ENCODE measurements at regions not wholly inside any gene's neighbourhood (a gene's known extent, or its start where the extent isn't known, plus 50 kb on each side); places are given as distances from the start of the nearest gene placed in this dataset.
"Not testable (repeated sequence)": the region's sequence is repeated elsewhere in the genome, so short reads cannot be mapped to it uniquely, and the experiment has no call there.

DNA sequence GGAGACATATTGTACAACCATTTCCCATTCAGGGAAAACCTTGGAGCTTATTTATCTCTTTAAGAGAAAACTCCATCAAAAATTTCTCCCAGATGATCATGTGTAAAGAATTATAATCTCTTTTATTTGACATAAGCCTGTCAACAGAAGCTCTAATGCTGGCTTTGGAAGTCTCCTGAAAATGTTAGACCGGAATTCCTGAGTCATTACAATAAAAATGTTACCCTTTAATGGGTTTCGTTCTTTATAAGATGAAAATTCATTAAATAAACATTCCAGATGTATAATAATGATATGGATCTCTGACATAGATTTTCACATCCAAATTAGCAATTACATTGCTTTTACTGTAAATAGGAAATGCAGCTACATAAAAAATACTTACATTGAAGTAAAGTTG, 1036.4 kb downstream of the EFNA5 start:
- Histone ChIP-seq H3K9me2 (ENCODE audit: low read depth, low read length) (no peaks in the 10 kb centered on the region), H3K9me3 (ENCODE audit: low read length) (no peaks in the 10 kb centered on the region), H3K4me3 (ENCODE audit: low read depth, low read length, poor library complexity, severe bottlenecking) (no peak overlapping the region), H3K9ac (ENCODE audit: low read length) (no peak overlapping the region), H3K27me3 (ENCODE audit: insufficient read depth, low read length) (no peaks in the 10 kb centered on the region), H3K4me1 (ENCODE audit: insufficient read depth, low read length, severe bottlenecking) (no peaks in the 10 kb centered on the region), H3F3A (ENCODE audit: insufficient read depth, low read length) (no peaks in the 10 kb centered on the region), H3K27ac (ENCODE audit: low read depth, low read length, poor library complexity, severe bottlenecking) (no peak overlapping the region), H2AFZ (ENCODE audit: low read length) (no peak overlapping the region), H3K4me2 (ENCODE audit: low read length) (no peak overlapping the region), H3K79me2 (ENCODE audit: insufficient read depth, low read length) (no peaks in the 10 kb centered on the region), H3K36me3 (ENCODE audit: insufficient read depth, low read length) (no peaks in the 10 kb centered on the region), H4K20me1 (ENCODE audit: insufficient read depth, low read length) (no peaks in the 10 kb centered on the region)
- TF ChIP-seq EZH2 (IDR thresholded peaks at IDR 0.05; ENCODE audit: borderline replicate concordance, low read length): no peak
- TF ChIP-seq, protein P1, sequence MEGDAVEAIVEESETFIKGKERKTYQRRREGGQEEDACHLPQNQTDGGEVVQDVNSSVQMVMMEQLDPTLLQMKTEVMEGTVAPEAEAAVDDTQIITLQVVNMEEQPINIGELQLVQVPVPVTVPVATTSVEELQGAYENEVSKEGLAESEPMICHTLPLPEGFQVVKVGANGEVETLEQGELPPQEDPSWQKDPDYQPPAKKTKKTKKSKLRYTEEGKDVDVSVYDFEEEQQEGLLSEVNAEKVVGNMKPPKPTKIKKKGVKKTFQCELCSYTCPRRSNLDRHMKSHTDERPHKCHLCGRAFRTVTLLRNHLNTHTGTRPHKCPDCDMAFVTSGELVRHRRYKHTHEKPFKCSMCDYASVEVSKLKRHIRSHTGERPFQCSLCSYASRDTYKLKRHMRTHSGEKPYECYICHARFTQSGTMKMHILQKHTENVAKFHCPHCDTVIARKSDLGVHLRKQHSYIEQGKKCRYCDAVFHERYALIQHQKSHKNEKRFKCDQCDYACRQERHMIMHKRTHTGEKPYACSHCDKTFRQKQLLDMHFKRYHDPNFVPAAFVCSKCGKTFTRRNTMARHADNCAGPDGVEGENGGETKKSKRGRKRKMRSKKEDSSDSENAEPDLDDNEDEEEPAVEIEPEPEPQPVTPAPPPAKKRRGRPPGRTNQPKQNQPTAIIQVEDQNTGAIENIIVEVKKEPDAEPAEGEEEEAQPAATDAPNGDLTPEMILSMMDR (IDR thresholded peaks at IDR 0.05; ENCODE audit: low read length): no peak

DNA sequence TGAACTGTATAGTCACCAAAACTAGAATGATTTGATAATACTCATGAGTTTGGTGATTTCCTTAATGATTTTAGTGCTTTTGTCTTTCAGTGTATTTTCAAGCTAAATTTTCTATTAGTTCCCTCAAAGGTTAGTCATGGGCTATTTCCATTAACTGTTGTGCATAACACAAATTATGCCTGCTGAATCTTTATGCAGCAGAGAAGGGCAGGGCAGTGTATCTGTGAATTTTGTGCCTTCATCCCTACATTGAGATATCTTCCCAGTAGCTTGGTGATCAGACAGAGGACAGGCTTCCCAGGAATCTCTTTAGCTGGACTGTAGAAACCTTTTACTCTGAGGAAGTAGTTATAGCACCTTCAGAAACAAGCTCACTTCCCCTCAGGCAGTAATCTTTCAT, 1036.9 kb downstream of the EFNA5 start:
- no peaks in the 10 kb centered on the region for H3K9me2 ChIP-seq (ENCODE audit: low read depth, low read length)
- no peaks in the 10 kb centered on the region for H4K20me1 ChIP-seq (ENCODE audit: insufficient read depth, low read length)
- H3K9me3 ChIP-seq (ENCODE audit: low read length): no peaks in the 10 kb centered on the region
- TF ChIP-seq, protein P1 (IDR thresholded peaks at IDR 0.05; ENCODE audit: low read length): no peak
- no peak for TF ChIP-seq EZH2 (IDR thresholded peaks at IDR 0.05; ENCODE audit: borderline replicate concordance, low read length)
- no peak overlapping the region for H2AFZ ChIP-seq (ENCODE audit: low read length)
- no peaks in the 10 kb centered on the region for H3K79me2 ChIP-seq (ENCODE audit: insufficient read depth, low read length)
- no peak overlapping the region for H3K4me2 ChIP-seq (ENCODE audit: low read length)
- no peak overlapping the region for H3K27ac ChIP-seq (ENCODE audit: low read depth, low read length, poor library complexity, severe bottlenecking)
- H3K4me3 ChIP-seq (ENCODE audit: low read depth, low read length, poor library complexity, severe bottlenecking): no peak overlapping the region
- no peaks in the 10 kb centered on the region for H3K27me3 ChIP-seq (ENCODE audit: insufficient read depth, low read length)
- no peak overlapping the region for H3K9ac ChIP-seq (ENCODE audit: low read length)
- H3F3A ChIP-seq (ENCODE audit: insufficient read depth, low read length): no peaks in the 10 kb centered on the region
- H3K36me3 ChIP-seq (ENCODE audit: insufficient read depth, low read length): no peaks in the 10 kb centered on the region
- H3K4me1 ChIP-seq (ENCODE audit: insufficient read depth, low read length, severe bottlenecking): no peaks in the 10 kb centered on the region

DNA sequence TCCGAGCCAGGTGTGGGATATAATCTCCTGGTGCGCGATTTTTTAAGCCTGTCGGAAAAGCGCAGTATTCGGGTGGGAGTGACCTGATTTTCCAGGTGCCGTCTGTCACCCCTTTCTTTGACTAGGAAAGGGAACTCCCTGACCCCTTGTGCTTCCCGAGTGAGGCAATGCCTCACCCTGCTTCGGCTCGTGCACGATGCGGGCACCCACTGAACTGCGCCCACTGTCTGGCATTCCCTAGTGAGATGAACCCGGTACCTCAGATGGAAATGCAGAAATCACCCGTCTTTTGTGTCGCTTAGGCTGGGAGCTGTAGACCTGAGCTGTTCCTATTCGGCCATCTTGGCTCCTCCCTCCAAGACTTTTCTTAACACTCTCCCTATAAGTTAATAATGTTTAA, 1042.3 kb downstream of the EFNA5 start:
- H3F3A ChIP-seq (ENCODE audit: insufficient read depth, low read length); H3K4me1 ChIP-seq (ENCODE audit: insufficient read depth, low read length, severe bottlenecking); H3K27ac ChIP-seq (ENCODE audit: low read depth, low read length, poor library complexity, severe bottlenecking); H4K20me1 ChIP-seq (ENCODE audit: insufficient read depth, low read length); H3K9me3 ChIP-seq (ENCODE audit: low read length); H3K27me3 ChIP-seq (ENCODE audit: insufficient read depth, low read length); H3K79me2 ChIP-seq (ENCODE audit: insufficient read depth, low read length); H3K36me3 ChIP-seq (ENCODE audit: insufficient read depth, low read length); H3K9ac ChIP-seq (ENCODE audit: low read length); H3K4me3 ChIP-seq (ENCODE audit: low read depth, low read length, poor library complexity, severe bottlenecking); H3K4me2 ChIP-seq (ENCODE audit: low read length); H2AFZ ChIP-seq (ENCODE audit: low read length); H3K9me2 ChIP-seq (ENCODE audit: low read depth, low read length): not testable (repeated sequence)

DNA sequence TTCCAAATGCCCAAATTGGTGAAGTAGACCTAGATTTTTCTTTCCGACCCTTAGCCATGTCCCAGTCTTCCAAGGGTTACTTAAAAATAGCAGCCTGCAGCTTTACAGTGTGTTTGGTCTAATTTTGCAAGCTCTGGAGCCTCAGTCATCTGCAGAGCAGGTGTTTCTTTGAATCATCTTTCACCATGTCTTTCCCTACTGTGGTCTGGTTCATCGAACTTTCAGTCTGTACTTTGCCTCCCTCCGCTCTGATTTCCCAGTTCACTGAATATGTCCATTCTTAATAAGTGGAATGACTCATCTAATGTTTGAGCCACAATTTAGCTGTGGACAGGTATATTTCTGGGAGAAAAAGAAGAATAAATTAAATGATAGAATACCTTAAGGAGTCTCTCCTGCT, 1060.7 kb downstream of the EFNA5 start:
- no peak overlapping the region for H3K9ac ChIP-seq (ENCODE audit: low read length)
- H2AFZ ChIP-seq (ENCODE audit: low read length): no peak overlapping the region
- H3K79me2 ChIP-seq (ENCODE audit: insufficient read depth, low read length): 0 out of 2 replicates have a peak, but pooled peaks cover 3% of the 10 kb centered on the region
- no peaks in the 10 kb centered on the region for H3F3A ChIP-seq (ENCODE audit: insufficient read depth, low read length)
- H3K4me3 ChIP-seq (ENCODE audit: low read depth, low read length, poor library complexity, severe bottlenecking): no peak overlapping the region
- no peak for TF ChIP-seq EZH2 (IDR thresholded peaks at IDR 0.05; ENCODE audit: borderline replicate concordance, low read length)
- TF ChIP-seq, protein P1 (IDR thresholded peaks at IDR 0.05; ENCODE audit: low read length): no peak
- H3K9me2 ChIP-seq (ENCODE audit: low read depth, low read length): no peaks in the 10 kb centered on the region
- no peak overlapping the region for H3K4me2 ChIP-seq (ENCODE audit: low read length)
- no peak overlapping the region for H3K27ac ChIP-seq (ENCODE audit: low read depth, low read length, poor library complexity, severe bottlenecking)
- no peaks in the 10 kb centered on the region for H3K27me3 ChIP-seq (ENCODE audit: insufficient read depth, low read length)
- no peaks in the 10 kb centered on the region for H3K4me1 ChIP-seq (ENCODE audit: insufficient read depth, low read length, severe bottlenecking)
- H3K36me3 ChIP-seq (ENCODE audit: insufficient read depth, low read length): no peaks in the 10 kb centered on the region
- no peaks in the 10 kb centered on the region for H4K20me1 ChIP-seq (ENCODE audit: insufficient read depth, low read length)
- no peaks in the 10 kb centered on the region for H3K9me3 ChIP-seq (ENCODE audit: low read length)
